H1 (cell line): ENCODE measurements at regions not wholly inside any gene's neighbourhood (a gene's known extent, or its start where the extent isn't known, plus 50 kb on each side); places are given as distances from the start of the nearest gene placed in this dataset.

Experiments
- CTCF ChIA-PET: fragments of 300-600 bp; sonication (Branson Sonifier 250); formaldehyde crosslinking; loops from one replicate; lab custom pipeline; 2021; ENCODE audit not compliant: partially characterized antibody; lab: Charles Lee
- POLR2A ChIA-PET: fragments of 300-600 bp; sonication (Branson Sonifier 250); formaldehyde crosslinking; loops from one replicate; lab custom pipeline; 2021; ENCODE audit warnings: inconsistent platforms; ENCODE audit not compliant: partially characterized antibody; lab: Charles Lee
- DNase-seq, 2 experiments: peaks; one replicate each; pipeline versions ENCODE4 v3.0.0 to v3.0.0-alpha.2; 2010 to 2022; ENCODE audit warnings: low spot score in 2 of 2, low read depth in 1 of 2, mixed read lengths in 1 of 2
- FAIRE-seq: peaks from 2 replicates; lab custom pipeline; 2011; peaks lifted over from hg19 to GRCh38; lab: Jason Lieb, UNC
- H2AFZ ChIP-seq: 2 replicates; pipeline ENCODE4 v1.8.1; 2012; ENCODE audit warnings: low read length, inconsistent platforms
- H2AK5ac ChIP-seq: 2 replicates; pipeline ENCODE4 v1.6.1; 2013; ENCODE audit warnings: low read depth, low read length
- H2BK120ac ChIP-seq: replicated peaks from 2 replicates; pipeline ENCODE3; 2013; ENCODE audit warnings: low read depth, low read length, inconsistent platforms
- H2BK12ac ChIP-seq: 2 replicates; pipeline ENCODE4 v1.6.1; 2013; ENCODE audit warnings: low read depth, low read length
- H2BK15ac ChIP-seq: 2 replicates; pipeline ENCODE4 v1.6.1; 2013; ENCODE audit warnings: low read length
- H2BK20ac ChIP-seq: 2 replicates; pipeline ENCODE4 v1.6.1; 2013; ENCODE audit warnings: low read length
- H2BK5ac ChIP-seq: 2 replicates; pipeline ENCODE4 v1.6.1; 2013; ENCODE audit warnings: low read depth, low read length
- H3K14ac ChIP-seq: 2 replicates; pipeline ENCODE4 v1.6.1; 2013; ENCODE audit warnings: inconsistent platforms; ENCODE audit not compliant: insufficient read length
- H3K18ac ChIP-seq: 2 replicates; pipeline ENCODE4 v1.6.1; 2013; ENCODE audit warnings: low read length; ENCODE audit errors: extremely low read depth
- H3K23ac ChIP-seq: 2 replicates; pipeline ENCODE4 v1.6.1; 2013; ENCODE audit warnings: inconsistent platforms; ENCODE audit not compliant: insufficient read length
- H3K23me2 ChIP-seq: 2 replicates; pipeline ENCODE4 v1.6.1; 2013; ENCODE audit warnings: low read depth, low read length
- H3K27ac ChIP-seq: 2 replicates; pipeline ENCODE4 v1.6.1; 2011; ENCODE audit warnings: low read depth, low read length, inconsistent platforms
- H3K27me3 ChIP-seq, 4 experiments: replicated peaks in 1 of 4; 1 replicate in 1 of 4; 2 replicates in 3 of 4; pipeline versions ENCODE4 v1.6.1 to v1.8.1; 2011 to 2013; ENCODE audit warnings: low read length in 3 of 4, mild to moderate bottlenecking in 3 of 4, inconsistent platforms in 2 of 4, mixed read lengths in 2 of 4, moderate library complexity in 1 of 4; ENCODE audit not compliant: control insufficient read depth in 3 of 4, insufficient read depth in 3 of 4; ENCODE audit errors: extremely low read depth in 1 of 4
- H3K36me3 ChIP-seq, 4 experiments: 2 replicates each; pipeline versions ENCODE4 v1.6.1 to v1.8.1; 2011 to 2013; ENCODE audit warnings: mild to moderate bottlenecking in 4 of 4, low read length in 3 of 4, moderate library complexity in 2 of 4, control low read depth in 1 of 4, inconsistent platforms in 1 of 4; ENCODE audit not compliant: insufficient read depth in 4 of 4, control insufficient read depth in 2 of 4
- H3K4ac ChIP-seq: replicated peaks from 2 replicates; pipeline ENCODE3; 2013; ENCODE audit warnings: low read length, low read depth, mixed read lengths, inconsistent platforms; ENCODE audit not compliant: insufficient read length
- H3K4me1 ChIP-seq, 4 experiments: replicated peaks in 1 of 4; 1 replicate in 1 of 4; 2 replicates in 3 of 4; pipeline versions ENCODE4 v1.6.1 to v1.8.1; 2011 to 2013; ENCODE audit warnings: low read length in 3 of 4, inconsistent platforms in 2 of 4, mixed read lengths in 1 of 4; ENCODE audit not compliant: insufficient read depth in 4 of 4, control insufficient read depth in 3 of 4
- H3K4me2 ChIP-seq, 2 experiments: 2 replicates each; pipeline versions ENCODE4 v1.6.1 to v1.8.1; 2011 to 2013; ENCODE audit warnings: low read depth in 2 of 2, low read length in 2 of 2, control low read depth in 1 of 2, inconsistent platforms in 1 of 2, mild to moderate bottlenecking in 1 of 2; ENCODE audit not compliant: insufficient read depth in 1 of 2
- H3K4me3 ChIP-seq, 4 experiments: fragments of 200-600, 300-600 bp in 1 of 4; sonication (generic), shearing (Covaris generic), sonication (Bioruptor Twin) in 1 of 4; 2 replicates each; pipeline versions ENCODE4 v1.5.1 to v1.8.1; 2011 to 2016; ENCODE audit warnings: low read length in 4 of 4, low read depth in 3 of 4, control low read depth in 2 of 4, inconsistent platforms in 2 of 4, mild to moderate bottlenecking in 2 of 4, mixed read lengths in 1 of 4, moderate library complexity in 1 of 4; ENCODE audit not compliant: insufficient read depth in 2 of 4; ENCODE audit errors: extremely low read depth in 1 of 4
- H3K56ac ChIP-seq: replicated peaks from 2 replicates; pipeline ENCODE3; 2013; ENCODE audit warnings: low read depth, mild to moderate bottlenecking, mixed read lengths, low read length, inconsistent platforms; ENCODE audit not compliant: insufficient read length
- H3K79me1 ChIP-seq: 2 replicates; pipeline ENCODE4 v1.6.1; 2013; ENCODE audit warnings: low read depth, low read length, control low read depth
- H3K79me2 ChIP-seq, 2 experiments: 2 replicates each; pipeline versions ENCODE4 v1.6.1 to v1.8.1; 2012 to 2013; ENCODE audit warnings: low read length in 2 of 2, mild to moderate bottlenecking in 2 of 2, inconsistent platforms in 1 of 2; ENCODE audit not compliant: insufficient read depth in 2 of 2, control insufficient read depth in 1 of 2
- H3K9ac ChIP-seq, 4 experiments: replicated peaks in 1 of 4; 1 replicate in 1 of 4; 2 replicates in 3 of 4; pipeline versions ENCODE4 v1.6.1 to v1.8.1; 2011 to 2013; ENCODE audit warnings: low read depth in 3 of 4, low read length in 3 of 4, control low read depth in 2 of 4, mild to moderate bottlenecking in 2 of 4, moderate library complexity in 2 of 4, inconsistent platforms in 1 of 4; ENCODE audit errors: extremely low read depth in 1 of 4
- H3K9me3 ChIP-seq, 2 experiments: 2 replicates each; pipeline versions ENCODE4 v1.6.1 to v1.8.1; 2012 to 2013; ENCODE audit warnings: mild to moderate bottlenecking in 2 of 2, moderate library complexity in 2 of 2, control low read depth in 1 of 2, inconsistent platforms in 1 of 2, low read depth in 1 of 2, low read length in 1 of 2, mixed read lengths in 1 of 2; ENCODE audit not compliant: insufficient read depth in 2 of 2
- H4K20me1 ChIP-seq, 2 experiments: replicated peaks in 1 of 2; 2 replicates each; pipeline versions ENCODE3 to v1.8.1; 2011 to 2013; ENCODE audit warnings: inconsistent platforms in 2 of 2, low read length in 2 of 2, mild to moderate bottlenecking in 1 of 2; ENCODE audit not compliant: insufficient read depth in 2 of 2, control insufficient read depth in 1 of 2
- H4K5ac ChIP-seq: 2 replicates; pipeline ENCODE4 v1.6.1; 2013; ENCODE audit warnings: low read length, low read depth, mixed read lengths, inconsistent platforms; ENCODE audit not compliant: insufficient read length
- H4K8ac ChIP-seq: 2 replicates; pipeline ENCODE4 v1.8.0; 2013; ENCODE audit warnings: mild to moderate bottlenecking, moderate library complexity, low read length, inconsistent platforms; ENCODE audit not compliant: insufficient read depth; ENCODE audit errors: extremely low read depth
- H4K91ac ChIP-seq: replicated peaks from 2 replicates; pipeline ENCODE3; 2013; ENCODE audit warnings: low read length, mixed read lengths, inconsistent platforms; ENCODE audit not compliant: insufficient read length
- CBX5 ChIP-seq: fragments of 300-800, 300-1000 bp; sonication (generic); IDR thresholded peaks from 2 replicates; pipeline ENCODE4 v1.7.1; 2016; ENCODE audit warnings: antibody characterized with exemption, low read length, low read depth
- CTBP2 ChIP-seq: IDR thresholded peaks from 2 replicates; pipeline ENCODE4 v1.7.0; 2011; ENCODE audit warnings: borderline replicate concordance, mild to moderate bottlenecking, moderate library complexity, mixed read lengths, low read length; ENCODE audit not compliant: insufficient read depth, insufficient read length
- EZH2 ChIP-seq: fragments of 200-600 bp; sonication (generic); IDR thresholded peaks from 2 replicates; pipeline ENCODE4 v1.7.1; 2012; ENCODE audit warnings: low read depth, mild to moderate bottlenecking, moderate library complexity, low read length, inconsistent platforms; ENCODE audit not compliant: severe bottlenecking
- GABPA ChIP-seq: IDR thresholded peaks from 2 replicates; pipeline ENCODE4 v1.6.1; 2011; ENCODE audit warnings: mild to moderate bottlenecking, low read length, moderate library complexity, borderline replicate concordance; ENCODE audit not compliant: insufficient read depth
- GTF2F1 ChIP-seq: IDR thresholded peaks from 2 replicates; pipeline ENCODE4 v1.6.1; 2012; ENCODE audit warnings: low read depth, low read length, improper control_type of control experiment, borderline replicate concordance
- JUND ChIP-seq: IDR thresholded peaks from 2 replicates; pipeline ENCODE4 v1.6.1; 2011; ENCODE audit warnings: mild to moderate bottlenecking, improper control_type of control experiment, low read length
- RAD21 ChIP-seq, 2 experiments: IDR thresholded peaks in 1 of 2; conservative IDR thresholded peaks in 1 of 2; 2 replicates each; pipeline ENCODE4 v1.6.1; 2011; ENCODE audit warnings: low read depth in 2 of 2, low read length in 2 of 2, improper control_type of control experiment in 1 of 2, inconsistent platforms in 1 of 2, mild to moderate bottlenecking in 1 of 2, moderate library complexity in 1 of 2
- SIRT6 ChIP-seq: IDR thresholded peaks from one replicate; pipeline ENCODE4 v1.7.1; 2012; ENCODE audit warnings: low read length, inconsistent platforms
- SP2 ChIP-seq: IDR thresholded peaks from 2 replicates; pipeline ENCODE4 v1.6.1; 2012; ENCODE audit warnings: mild to moderate bottlenecking, low read length, inconsistent platforms
- SP4 ChIP-seq: IDR thresholded peaks from 2 replicates; pipeline ENCODE4 v1.6.1; 2012; ENCODE audit warnings: low read length, inconsistent platforms
- TBP ChIP-seq: IDR thresholded peaks from 2 replicates; pipeline ENCODE4 v1.6.1; 2011; ENCODE audit warnings: low read depth, low read length, improper control_type of control experiment
- YY1 ChIP-seq: IDR thresholded peaks from 2 replicates; pipeline ENCODE4 v1.6.1; 2011; ENCODE audit warnings: low read depth, mild to moderate bottlenecking, low read length
- WGBS, 2 experiments: shearing (Covaris generic) in 1 of 2; methylation state at CpG; one replicate each; pipeline versions ENCODE4 v1.1.6 to v1.1.7; 2013 to 2015; ENCODE audit warnings: low lambda C conversion rate in 2 of 2, mixed read lengths in 2 of 2, inconsistent platforms in 1 of 2, low coverage in 1 of 2, missing lambda C conversion rate in 1 of 2; ENCODE audit not compliant: insufficient replicate concordance in 2 of 2, insufficient coverage in 1 of 2, insufficient read length in 1 of 2; ENCODE audit errors: extremely low coverage in 1 of 2, missing lambda C conversion rate in 1 of 2; 5-methylcytosine and 5-hydroxymethylcytosine counted together
- TF ChIP-seq, protein P1 (sequence below): IDR thresholded peaks from 2 replicates; pipeline ENCODE4 v1.6.1; 2012; ENCODE audit warnings: inconsistent platforms
- TF ChIP-seq, protein P2 (sequence below): IDR thresholded peaks from 2 replicates; pipeline ENCODE4 v1.6.1; 2011; ENCODE audit warnings: low read length, improper control_type of control experiment

GRCh38 chr3:161927131-161927530, 430.5 kb downstream of the OTOL1 start:
- no peak overlapping the region for H3K56ac ChIP-seq
- no peaks in the 10 kb centered on the region; a peak in 1 of 8 replicates for H3K36me3 ChIP-seq
- WGBS, 2 experiments: 100% methylated on average over 1 of the region's 1 CpG; no CpG with 5 or more reads in 1 of the 2 experiments
- no peaks in the 10 kb centered on the region for H3K4me1 ChIP-seq
- no peak overlapping the region for H3K4ac ChIP-seq
- no peaks in the 10 kb centered on the region for H3K27me3 ChIP-seq
- no peak overlapping the region for H2BK120ac ChIP-seq
- DNase-seq (no peak), FAIRE-seq (no peak)
- H3K9me3 ChIP-seq: peaks cover 8 to 14% of the 10 kb centered on the region in 2 experiments; a peak in 2 of 4 replicates
- no peak overlapping the region for H3K14ac ChIP-seq
- no peak overlapping the region for H3K27ac ChIP-seq
- no peak overlapping the region for H2AFZ ChIP-seq
- no peak overlapping the region for H4K8ac ChIP-seq
- no peak overlapping the region for H3K18ac ChIP-seq
- H2BK20ac ChIP-seq: no peak overlapping the region
- H2AK5ac ChIP-seq: no peak overlapping the region
- H3K9ac ChIP-seq: no peak overlapping the region
- no peak overlapping the region for H3K4me3 ChIP-seq
- no peak overlapping the region for H4K91ac ChIP-seq
- no peak overlapping the region for H2BK12ac ChIP-seq
- H3K79me1 ChIP-seq: no peaks in the 10 kb centered on the region
- no peak overlapping the region for H2BK5ac ChIP-seq
- ChIA-PET POLR2A (no interaction called here), CTCF (no interaction called here)
- no peak overlapping the region for H3K23ac ChIP-seq
- no peaks in the 10 kb centered on the region for H3K79me2 ChIP-seq
- H4K5ac ChIP-seq: no peak overlapping the region
- H4K20me1 ChIP-seq: no peaks in the 10 kb centered on the region
- H2BK15ac ChIP-seq: no peak overlapping the region
- no peaks in the 10 kb centered on the region for H3K23me2 ChIP-seq
- no peak overlapping the region for H3K4me2 ChIP-seq
- TF ChIP-seq, protein P1, sequence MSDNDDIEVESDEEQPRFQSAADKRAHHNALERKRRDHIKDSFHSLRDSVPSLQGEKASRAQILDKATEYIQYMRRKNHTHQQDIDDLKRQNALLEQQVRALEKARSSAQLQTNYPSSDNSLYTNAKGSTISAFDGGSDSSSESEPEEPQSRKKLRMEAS: no peak
- TF ChIP-seq, protein P2, sequence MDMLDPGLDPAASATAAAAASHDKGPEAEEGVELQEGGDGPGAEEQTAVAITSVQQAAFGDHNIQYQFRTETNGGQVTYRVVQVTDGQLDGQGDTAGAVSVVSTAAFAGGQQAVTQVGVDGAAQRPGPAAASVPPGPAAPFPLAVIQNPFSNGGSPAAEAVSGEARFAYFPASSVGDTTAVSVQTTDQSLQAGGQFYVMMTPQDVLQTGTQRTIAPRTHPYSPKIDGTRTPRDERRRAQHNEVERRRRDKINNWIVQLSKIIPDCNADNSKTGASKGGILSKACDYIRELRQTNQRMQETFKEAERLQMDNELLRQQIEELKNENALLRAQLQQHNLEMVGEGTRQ: no peak
- no peak for TF ChIP-seq TBP
- TF ChIP-seq CTBP2: no peak
- no peak for TF ChIP-seq GABPA
- no peak for TF ChIP-seq EZH2
- TF ChIP-seq SP2: no peak
- TF ChIP-seq JUND: no peak
- TF ChIP-seq RAD21 (IDR thresholded peaks at IDR 0.05 in 1 of 2, conservative IDR thresholded peaks at IDR 0.05 in 1 of 2; ENCODE audit: low read depth in 2 of 2, low read length in 2 of 2): no peak
- no peak for TF ChIP-seq YY1
- no peak for TF ChIP-seq CBX5
- TF ChIP-seq SP4: no peak
- no peak for TF ChIP-seq SIRT6
- no peak for TF ChIP-seq GTF2F1
